Spleen (tissue), 11 donors: ENCODE measurements at regions not wholly inside any gene's neighbourhood (a gene's known extent, or its start where the extent isn't known, plus 50 kb on each side); places are given as distances from the start of the nearest gene placed in this dataset.
A peak's percentile ranks its signal among the peaks of the same experiment; 100 is the strongest.

Experiments used
- DNase-seq: peaks from one replicate; pipeline ENCODE4 v3.0.0-alpha.2; 2020
- H3K27ac ChIP-seq, 8 donors: fragments of 200-600 bp; sonication (generic) in 7 of 8; 1 replicate in 4 of 8; 2 replicates in 4 of 8; pipeline versions ENCODE4 v1.5.0 to v1.8.0; 2016 to 2021; ENCODE audit warnings: inconsistent platforms in 4 of 8, mild to moderate bottlenecking in 4 of 8, moderate library complexity in 1 of 8
- H3K27me3 ChIP-seq, 7 donors: fragments of 200-600 bp; sonication (generic) in 6 of 7; replicated peaks in 1 of 7; 1 replicate in 4 of 7; 2 replicates in 3 of 7; pipeline versions ENCODE4 v1.5.0 to v1.8.0; 2016 to 2021; ENCODE audit warnings: inconsistent platforms in 3 of 7, mild to moderate bottlenecking in 1 of 7
- H3K36me3 ChIP-seq, 6 donors: fragments of 200-600 bp; sonication (generic) in 5 of 6; 1 replicate in 4 of 6; 2 replicates in 2 of 6; pipeline versions ENCODE4 v1.5.0 to v1.8.0; 2016 to 2021; ENCODE audit warnings: inconsistent platforms in 2 of 6
- H3K4me1 ChIP-seq, 6 donors: fragments of 200-600 bp; sonication (generic) in 5 of 6; 1 replicate in 3 of 6; 2 replicates in 3 of 6; pipeline versions ENCODE4 v1.5.0 to v1.8.0; 2016 to 2021; ENCODE audit warnings: inconsistent platforms in 3 of 6
- H3K4me3 ChIP-seq, 8 donors: fragments of 200-600 bp; sonication (generic) in 7 of 8; 1 replicate in 4 of 8; 2 replicates in 4 of 8; pipeline versions ENCODE4 v1.5.0 to v1.8.0; 2016 to 2021; ENCODE audit warnings: inconsistent platforms in 4 of 8, mild to moderate bottlenecking in 4 of 8, moderate library complexity in 2 of 8
- H3K9me3 ChIP-seq, 8 donors: fragments of 200-600 bp; sonication (generic) in 7 of 8; 1 replicate in 4 of 8; 2 replicates in 4 of 8; pipeline versions ENCODE4 v1.5.0 to v1.8.0; 2016 to 2021; ENCODE audit warnings: inconsistent platforms in 4 of 8
- CTCF ChIP-seq, 11 experiments: fragments of 200-600 bp in 7 of 11; fragments of 450-650 bp in 4 of 11; sonication (generic) in 4 of 11; IDR thresholded peaks in 8 of 11; conservative IDR thresholded peaks in 3 of 11; 1 replicate in 7 of 11; 2 replicates in 4 of 11; pipeline versions ENCODE4 v1.4.0 to v1.8.0; 2016 to 2021; ENCODE audit warnings: antibody characterized with exemption in 11 of 11, inconsistent platforms in 4 of 11, mild to moderate bottlenecking in 1 of 11
- POLR2A ChIP-seq, 3 donors: fragments of 450-650 bp; IDR thresholded peaks; one replicate each; pipeline ENCODE4 v1.5.1; 2017; ENCODE audit warnings: antibody characterized with exemption in 3 of 3, mild to moderate bottlenecking in 1 of 3
- POLR2AphosphoS5 ChIP-seq, 3 donors: sonication (generic); formaldehyde crosslinking; IDR thresholded peaks; one replicate each; pipeline ENCODE4 v1.5.1; 2017; ENCODE audit warnings: antibody characterized with exemption in 3 of 3
- WGBS, 5 donors: extraction: QIAGEN DNeasy Blood & Tissue Kit in 3 of 5; methylation state at CpG; one replicate each; pipeline versions ENCODE4 v1.1.5 to v1.1.7; 2013 to 2018; 5-methylcytosine and 5-hydroxymethylcytosine counted together
- intact Hi-C: fragments of 100-400 bp; cut with DNase I; formaldehyde crosslinking; loops from one replicate; pipeline ENCODE4 v1.15.0; 2023; ENCODE audit warnings: low total_unique reads
- donor health status: healthy with polysubstance abuse.
- donor health status: DM: no; HTN: no; CAD: no; lungs with moderate emphysema.
- donor health status: DM: no; HTN: no; CAD: no.
- donor health status: Bipolar disorder and iron deficiency.
- donor health status: healthy.
- donor health status: DM: no; HTN: no; CAD: no.
- donor health status: DM: yes; HTN: yes; CAD: no.

GRCh38 chr6:80523531-80523997 lies 417.1 kb downstream of the BCKDHB start:
- Histone ChIP-seq H3K36me3 (no peaks in the 10 kb centered on the region), H3K27ac (peak overlapping the region in 6 of 8 donors; percentile 10 to 72 (median 48)), H3K4me3 (peak overlapping the region in 1 of 8 donors; percentile 21), H3K27me3 (no peaks in the 10 kb centered on the region), H3K4me1 (peaks cover 0 to 10% (median 0%) of the 10 kb centered on the region in 6 donors), H3K9me3 (no peaks in the 10 kb centered on the region)
- WGBS, 5 donors, result 41 to 50% (median 44%) methylated on average over 11 of the region's 11 CpGs
- TF ChIP-seq CTCF (IDR thresholded peaks at IDR 0.05 in 8 of 11, conservative IDR thresholded peaks at IDR 0.05 in 3 of 11) (peak in 1 of 11 experiments; percentile 12), POLR2A (IDR thresholded peaks at IDR 0.05) (no peak), POLR2AphosphoS5 (IDR thresholded peaks at IDR 0.05) (peak in 1 of 3 donors; percentile 38)
- intact Hi-C loops, result no loop called here
- DNase-seq, result peak; percentile 66

- Histone ChIP-seq H3K9me3 (no peaks in the 10 kb centered on the region), H3K27ac (peak overlapping the region in 7 of 8 donors; percentile 10 to 72 (median 47)), H3K36me3 (no peaks in the 10 kb centered on the region), H3K27me3 (no peaks in the 10 kb centered on the region), H3K4me3 (no peak overlapping the region), H3K4me1 (peaks cover 0 to 10% (median 0%) of the 10 kb centered on the region in 6 donors)
- no peak for TF ChIP-seq CTCF (IDR thresholded peaks at IDR 0.05 in 8 of 11, conservative IDR thresholded peaks at IDR 0.05 in 3 of 11)
- TF ChIP-seq POLR2AphosphoS5 (IDR thresholded peaks at IDR 0.05), result no peak
- TF ChIP-seq POLR2A (IDR thresholded peaks at IDR 0.05), result no peak
- WGBS, 5 donors, result 52 to 71% (median 68%) methylated on average over 5 of the region's 5 CpGs
- intact Hi-C loops, result no loop called here
- DNase-seq, result no peak
These were observed 416.5 kb downstream of the BCKDHB start for GRCh38 chr6:80523010-80523409.

- WGBS, 5 donors, result 65 to 78% (median 71%) methylated on average over 4 of the region's 4 CpGs
- TF ChIP-seq POLR2AphosphoS5 (IDR thresholded peaks at IDR 0.05), result no peak
- no peak for TF ChIP-seq POLR2A (IDR thresholded peaks at IDR 0.05)
- TF ChIP-seq CTCF (IDR thresholded peaks at IDR 0.05 in 8 of 11, conservative IDR thresholded peaks at IDR 0.05 in 3 of 11), result no peak
- H3K4me3 ChIP-seq, result no peak overlapping the region
- no peaks in the 10 kb centered on the region for H3K27me3 ChIP-seq
- H3K36me3 ChIP-seq, result no peaks in the 10 kb centered on the region
- peak overlapping the region in 2 of 8 donors; percentile 51 to 72 for H3K27ac ChIP-seq
- H3K4me1 ChIP-seq, result peaks cover 0 to 10% (median 0%) of the 10 kb centered on the region in 6 donors
- no peak for DNase-seq
- H3K9me3 ChIP-seq, result no peaks in the 10 kb centered on the region
- intact Hi-C loops, result no loop called here
These were observed 416.1 kb downstream of the BCKDHB start for GRCh38 chr6:80522576-80522975.

GRCh38 chr6:80519811-80520594 lies 413.5 kb downstream of the BCKDHB start:
- H3K4me1 ChIP-seq, result peaks cover 0 to 10% (median 0%) of the 10 kb centered on the region in 6 donors
- H3K27me3 ChIP-seq, result no peaks in the 10 kb centered on the region
- DNase-seq, result no peak
- intact Hi-C loops, result no loop called here
- no peaks in the 10 kb centered on the region for H3K36me3 ChIP-seq
- H3K27ac ChIP-seq, result no peak overlapping the region
- no peak for TF ChIP-seq POLR2A (IDR thresholded peaks at IDR 0.05)
- no peak overlapping the region for H3K4me3 ChIP-seq
- WGBS, 5 donors, result 81 to 88% (median 84%) methylated on average over 2 of the region's 2 CpGs
- H3K9me3 ChIP-seq, result no peaks in the 10 kb centered on the region
